Liver (tissue), 7 donors: ENCODE measurements at regions not wholly inside any gene's neighbourhood (a gene's known extent, or its start where the extent isn't known, plus 50 kb on each side); places are given as distances from the start of the nearest gene placed in this dataset.

Experiments used
- DNase-seq: peaks from one replicate; pipeline ENCODE4 v3.0.0-alpha.2; 2017; ENCODE audit warnings: low spot score
- H3K27ac ChIP-seq, 2 donors: one replicate each; pipeline ENCODE4 v1.7.0; 2013; ENCODE audit warnings: inconsistent platforms in 2 of 2, low read length in 2 of 2, control low read depth in 1 of 2, low read depth in 1 of 2, mild to moderate bottlenecking in 1 of 2
- H3K27me3 ChIP-seq, 4 donors: one replicate each; pipeline versions ENCODE4 v1.6.1 to v1.7.0; 2013; ENCODE audit warnings: low read length in 3 of 4, inconsistent platforms in 1 of 4, mild to moderate bottlenecking in 1 of 4, moderate library complexity in 1 of 4; ENCODE audit not compliant: control insufficient read depth in 4 of 4, insufficient read depth in 4 of 4
- H3K36me3 ChIP-seq, 4 donors: one replicate each; pipeline versions ENCODE4 v1.6.1 to v1.7.0; 2013; ENCODE audit warnings: low read length in 3 of 4, mild to moderate bottlenecking in 3 of 4, low read depth in 1 of 4, moderate library complexity in 1 of 4; ENCODE audit not compliant: control insufficient read depth in 4 of 4, insufficient read depth in 3 of 4
- H3K4me1 ChIP-seq, 4 donors: one replicate each; pipeline versions ENCODE4 v1.6.1 to v1.7.0; 2013; ENCODE audit warnings: low read length in 3 of 4, mild to moderate bottlenecking in 3 of 4, moderate library complexity in 1 of 4; ENCODE audit not compliant: control insufficient read depth in 4 of 4, insufficient read depth in 4 of 4
- H3K4me3 ChIP-seq, 3 donors: one replicate each; pipeline versions ENCODE4 v1.6.1 to v1.7.0; 2013; ENCODE audit warnings: low read length in 3 of 3, control low read depth in 1 of 3, low read depth in 1 of 3, mild to moderate bottlenecking in 1 of 3
- H3K9ac ChIP-seq, 2 donors: one replicate each; pipeline ENCODE4 v1.7.0; 2013; ENCODE audit warnings: low read length in 2 of 2, mild to moderate bottlenecking in 2 of 2, moderate library complexity in 2 of 2, control low read depth in 1 of 2, low read depth in 1 of 2
- H3K9me3 ChIP-seq, 4 donors: one replicate each; pipeline versions ENCODE4 v1.6.1 to v1.7.0; 2013; ENCODE audit warnings: low read length in 3 of 4; ENCODE audit not compliant: control insufficient read depth in 4 of 4
- ATF3 ChIP-seq: IDR thresholded peaks from 2 replicates; pipeline ENCODE4 v1.6.1; 2016; ENCODE audit warnings: antibody characterized with exemption
- EGR1 ChIP-seq, 2 donors: IDR thresholded peaks; 2 replicates each; pipeline ENCODE4 v1.6.1; 2016 to 2018; ENCODE audit warnings: antibody characterized with exemption in 2 of 2, low read depth in 2 of 2
- FOXA2 ChIP-seq: IDR thresholded peaks from 2 replicates; pipeline ENCODE4 v1.6.1; 2016; ENCODE audit warnings: antibody characterized with exemption
- HNF4A ChIP-seq, 2 donors: conservative IDR thresholded peaks; 2 replicates each; pipeline ENCODE4 v1.6.1; 2016; ENCODE audit warnings: antibody characterized with exemption in 2 of 2, mild to moderate bottlenecking in 2 of 2
- JUND ChIP-seq, 2 donors: IDR thresholded peaks; 2 replicates each; pipeline ENCODE4 v1.6.1; 2016; ENCODE audit warnings: antibody characterized with exemption in 2 of 2
- RAD21 ChIP-seq, 2 donors: IDR thresholded peaks; 2 replicates each; pipeline ENCODE4 v1.6.1; 2016; ENCODE audit warnings: antibody characterized with exemption in 2 of 2, mild to moderate bottlenecking in 2 of 2
- REST ChIP-seq: IDR thresholded peaks from 2 replicates; pipeline ENCODE4 v1.6.1; 2016; ENCODE audit warnings: antibody characterized with exemption, mild to moderate bottlenecking
- RXRA ChIP-seq, 2 donors: IDR thresholded peaks; 2 replicates each; pipeline ENCODE4 v1.6.1; 2017 to 2018; ENCODE audit warnings: antibody characterized with exemption in 2 of 2, mild to moderate bottlenecking in 1 of 2
- TAF1 ChIP-seq: conservative IDR thresholded peaks from 2 replicates; pipeline ENCODE4 v1.6.1; 2016; ENCODE audit warnings: antibody characterized with exemption, mild to moderate bottlenecking
- YY1 ChIP-seq: IDR thresholded peaks from 2 replicates; pipeline ENCODE4 v1.6.1; 2016; ENCODE audit warnings: antibody characterized with exemption, mild to moderate bottlenecking
- ZBTB33 ChIP-seq: IDR thresholded peaks from 2 replicates; pipeline ENCODE4 v1.6.1; 2016; ENCODE audit warnings: antibody characterized with exemption
- WGBS: extraction: QIAGEN DNeasy Blood & Tissue Kit; methylation state at CpG from one replicate; pipeline ENCODE4 v1.1.7; 2013; 5-methylcytosine and 5-hydroxymethylcytosine counted together
- donor health status: healthy.
- donor health status: healthy.
- donor health status: healthy.
- donor health status: healthy.

- H3K4me1 ChIP-seq, result peaks cover 0 to 7% (median 3%) of the 10 kb centered on the region in 4 donors
- TF ChIP-seq FOXA2 (no peak), YY1 (no peak), ATF3 (no peak), EGR1 (IDR thresholded peaks at IDR 0.05; ENCODE audit: low read depth in 2 of 2) (no peak), TAF1 (no peak), HNF4A (conservative IDR thresholded peaks at IDR 0.05) (no peak), JUND (IDR thresholded peaks at IDR 0.05) (no peak)
- no peak for DNase-seq
- no peak overlapping the region for H3K9ac ChIP-seq
- H3K36me3 ChIP-seq, result no peaks in the 10 kb centered on the region
- no peaks in the 10 kb centered on the region for H3K9me3 ChIP-seq
- H3K27me3 ChIP-seq, result no peaks in the 10 kb centered on the region
- 73% methylated on average over 9 of the region's 9 CpGs for whole genome bisulfite sequencing
- H3K4me3 ChIP-seq, result no peak overlapping the region
- H3K27ac ChIP-seq, result no peak overlapping the region
Measured at GRCh38 chr12:105741786-105742566, 396.8 kb downstream of the NUAK1 start.

- TF ChIP-seq YY1 (no peak), RAD21 (IDR thresholded peaks at IDR 0.05) (no peak)
- Histone ChIP-seq H3K36me3 (no peaks in the 10 kb centered on the region), H3K4me1 (peaks cover 0 to 3% (median under 1%) of the 10 kb centered on the region in 4 donors), H3K9me3 (no peaks in the 10 kb centered on the region), H3K27me3 (no peaks in the 10 kb centered on the region), H3K27ac (no peak overlapping the region), H3K4me3 (no peak overlapping the region), H3K9ac (no peak overlapping the region)
- no peak for DNase-seq
- 91% methylated on average over 3 of the region's 3 CpGs for WGBS
Measured at GRCh38 chr12:105742567-105742874, 396.2 kb downstream of the NUAK1 start.

GRCh38 chr12:105744371-105745058 lies 394.2 kb downstream of the NUAK1 start:
- no peaks in the 10 kb centered on the region for H3K36me3 ChIP-seq
- no peak overlapping the region for H3K9ac ChIP-seq
- H3K27me3 ChIP-seq, result no peaks in the 10 kb centered on the region
- DNase-seq, result no peak
- no peak overlapping the region for H3K4me3 ChIP-seq
- no peak overlapping the region for H3K27ac ChIP-seq
- WGBS, result 84% methylated on average over 4 of the region's 4 CpGs
- TF ChIP-seq EGR1 (IDR thresholded peaks at IDR 0.05; ENCODE audit: low read depth in 2 of 2), result no peak
- no peak for TF ChIP-seq RXRA (IDR thresholded peaks at IDR 0.05)
- TF ChIP-seq YY1, result no peak
- TF ChIP-seq RAD21 (IDR thresholded peaks at IDR 0.05), result no peak
- no peak for TF ChIP-seq HNF4A (conservative IDR thresholded peaks at IDR 0.05)
- no peak for TF ChIP-seq JUND (IDR thresholded peaks at IDR 0.05)
- no peak for TF ChIP-seq ZBTB33
- TF ChIP-seq REST, result no peak
- H3K9me3 ChIP-seq, result no peaks in the 10 kb centered on the region
- H3K4me1 ChIP-seq, result no peaks in the 10 kb centered on the region
